ENCODE measurements at regions not wholly inside any gene's neighbourhood (a gene's known extent, or its start where the extent isn't known, plus 50 kb on each side); places are given as distances from the start of the nearest gene placed in this dataset.

- DNase-seq, result no peak
These were observed 536.3 kb upstream of the EEF2KMT start for GRCh38 chr16:5633845-5634440.

GRCh38 chr16:5622234-5622884 lies 524.8 kb upstream of the EEF2KMT start:
- DNase-seq, result no peak

- DNase-seq, result no peak
These were observed 524.2 kb upstream of the EEF2KMT start for GRCh38 chr16:5621826-5622225.

- no peak for DNase-seq
These were observed 521.7 kb upstream of the EEF2KMT start for GRCh38 chr16:5619304-5619703.

- no peak for DNase-seq
These were observed 519.2 kb upstream of the EEF2KMT start for GRCh38 chr16:5616841-5617240.

GRCh38 chr16:5615868-5616642 lies 518.5 kb upstream of the EEF2KMT start:
- peak in 45 of 51 donors; percentile 4 to 72 (median 31) for DNase-seq

- DNase-seq, result no peak
These were observed 509.6 kb upstream of the EEF2KMT start for GRCh38 chr16:5607169-5607568.

- DNase-seq, result no peak
These were observed 507.8 kb upstream of the EEF2KMT start for GRCh38 chr16:5605404-5605803.

- peak in 3 of 51 donors; percentile 12 to 51 (median 39) for DNase-seq
These were observed 507.2 kb upstream of the EEF2KMT start for GRCh38 chr16:5604770-5605169.

GRCh38 chr16:5603836-5604235 lies 506.2 kb upstream of the EEF2KMT start:
- DNase-seq, result no peak

GRCh38 chr16:5601957-5602356 lies 504.4 kb upstream of the EEF2KMT start:
- DNase-seq, result no peak

GRCh38 chr16:5598793-5599192 lies 501.2 kb upstream of the EEF2KMT start:
- DNase-seq, result peak in 1 of 51 donors; percentile 5

GRCh38 chr16:5595849-5596248 lies 498.3 kb upstream of the EEF2KMT start:
- no peak for DNase-seq

GRCh38 chr16:5590416-5590815 lies 492.8 kb upstream of the EEF2KMT start:
- DNase-seq, result no peak

GRCh38 chr16:5589812-5590373 lies 492.3 kb upstream of the EEF2KMT start:
- DNase-seq, result no peak

GRCh38 chr16:5584109-5584508 lies 486.5 kb upstream of the EEF2KMT start:
- DNase-seq, result no peak

- DNase-seq, result no peak
These were observed 484.9 kb upstream of the EEF2KMT start for GRCh38 chr16:5582529-5582928.

- no peak for DNase-seq
These were observed 484.3 kb upstream of the EEF2KMT start for GRCh38 chr16:5581908-5582307.

GRCh38 chr16:5581428-5581827 lies 483.8 kb upstream of the EEF2KMT start:
- no peak for DNase-seq

GRCh38 chr16:5580772-5581171 lies 483.2 kb upstream of the EEF2KMT start:
- no peak for DNase-seq

- DNase-seq, result no peak
These were observed 482.7 kb upstream of the EEF2KMT start for GRCh38 chr16:5580296-5580695.

- no peak for DNase-seq
These were observed 481.4 kb upstream of the EEF2KMT start for GRCh38 chr16:5578980-5579379.
